GM19455 (cell line): ENCODE measurements at regions not wholly inside any gene's neighbourhood (a gene's known extent, or its start where the extent isn't known, plus 50 kb on each side); places are given as distances from the start of the nearest gene placed in this dataset.

Experiments used
- ATAC-seq: cut with Tn5 transposase; IDR thresholded peaks from one replicate; pipeline ENCODE4 v1.9.1; 2021; ENCODE audit not compliant: unreplicated experiment

DNA sequence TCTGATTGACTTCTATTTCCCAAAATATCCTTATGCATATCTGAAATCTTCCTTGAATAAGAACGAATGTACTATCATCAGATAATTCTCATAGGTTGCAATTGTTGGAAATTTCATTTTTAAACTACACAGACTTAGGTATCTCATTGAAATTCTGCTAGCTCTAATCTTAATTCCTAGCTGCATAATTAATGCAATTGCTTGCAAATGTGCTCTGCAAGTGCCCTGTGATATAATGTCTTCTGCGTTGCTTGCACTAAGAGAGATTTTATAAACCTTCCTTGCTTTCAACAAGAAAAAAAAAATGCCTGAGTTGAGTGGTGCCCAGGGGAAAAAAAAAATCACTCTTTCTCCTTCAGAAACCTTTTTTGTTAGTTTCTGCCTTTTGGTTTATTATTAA lies 354.9 kb downstream of the TFAP2A start:
- ATAC-seq, result no peak

DNA sequence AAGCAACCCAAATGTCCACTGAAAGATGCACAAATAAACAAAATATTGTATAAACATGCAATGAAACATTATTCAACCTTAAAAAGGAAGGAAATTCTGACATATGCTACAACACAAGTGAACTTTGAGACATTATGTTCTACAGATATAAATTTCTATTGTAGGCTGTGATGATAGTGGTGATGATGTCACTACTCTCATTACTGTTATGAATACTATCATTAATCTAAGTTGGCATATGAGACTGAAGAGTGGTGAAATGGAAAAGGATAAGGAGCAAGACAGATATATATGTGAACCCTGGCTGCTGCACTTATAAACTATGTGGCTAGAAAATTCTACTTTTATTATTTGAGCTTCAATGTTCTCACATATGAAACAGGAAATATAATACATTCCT lies 360.2 kb downstream of the TFAP2A start:
- no peak for ATAC-seq

DNA sequence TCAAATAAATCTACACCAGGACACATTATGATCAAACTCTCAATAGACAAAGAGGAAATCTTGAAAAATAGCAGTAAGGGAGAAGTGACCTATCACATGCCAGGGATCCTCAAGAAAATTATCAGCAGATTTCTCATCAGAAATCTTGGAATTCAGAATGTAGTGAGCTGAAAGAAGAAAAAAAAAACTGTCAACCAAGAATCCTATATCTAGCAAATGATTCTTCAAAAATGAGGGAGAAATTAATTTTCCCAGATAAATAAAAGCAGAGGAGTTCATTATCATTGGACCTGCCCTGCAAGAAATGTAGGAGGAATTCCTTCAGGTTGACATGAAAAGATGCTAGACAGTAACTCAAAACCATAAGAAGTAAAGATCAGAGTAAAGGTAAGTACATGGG lies 363.6 kb downstream of the TFAP2A start:
- no peak for ATAC-seq

DNA sequence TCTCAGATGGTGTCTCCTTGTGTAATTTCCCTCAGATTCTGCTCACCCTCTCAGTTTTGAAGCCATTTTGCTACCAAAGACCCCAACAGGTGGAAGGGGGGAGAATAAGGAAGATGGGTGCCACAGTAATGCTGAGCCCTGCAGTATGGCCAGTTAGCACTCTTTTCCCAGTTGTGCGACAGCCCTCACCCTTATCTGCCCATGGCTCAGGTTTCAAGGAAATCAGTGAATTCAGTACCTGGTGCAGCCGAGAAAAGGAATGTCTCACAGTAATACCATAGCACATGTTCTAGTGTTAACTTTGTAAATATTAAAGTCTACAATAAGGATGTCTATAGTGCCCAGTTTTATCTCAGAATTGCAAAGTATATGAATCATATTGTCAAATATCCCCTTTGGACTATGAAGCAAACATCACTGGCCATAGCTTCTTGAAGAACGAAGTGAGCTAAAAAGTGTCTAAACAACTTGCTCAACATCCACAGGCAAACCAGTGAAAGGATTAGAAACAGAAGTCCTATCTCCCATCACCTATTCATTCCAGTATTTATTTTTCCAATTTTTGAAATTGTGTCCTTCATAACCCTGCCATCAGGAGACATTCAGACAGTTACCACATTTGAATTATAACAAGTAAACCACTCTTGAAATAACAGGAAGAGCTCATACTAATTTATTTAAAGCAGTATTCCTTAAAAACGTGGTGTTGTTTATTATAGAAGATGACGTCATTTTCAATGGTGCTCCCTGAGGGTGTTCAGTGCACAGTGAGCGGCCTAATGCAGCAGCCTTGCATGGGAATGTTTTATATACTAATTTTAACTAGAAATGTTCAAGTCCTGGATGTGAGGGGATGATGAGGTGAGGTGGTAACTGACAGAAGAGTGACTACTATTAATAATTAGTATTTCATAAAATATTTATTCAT lies 366.2 kb downstream of the TFAP2A start:
- ATAC-seq, result no peak

DNA sequence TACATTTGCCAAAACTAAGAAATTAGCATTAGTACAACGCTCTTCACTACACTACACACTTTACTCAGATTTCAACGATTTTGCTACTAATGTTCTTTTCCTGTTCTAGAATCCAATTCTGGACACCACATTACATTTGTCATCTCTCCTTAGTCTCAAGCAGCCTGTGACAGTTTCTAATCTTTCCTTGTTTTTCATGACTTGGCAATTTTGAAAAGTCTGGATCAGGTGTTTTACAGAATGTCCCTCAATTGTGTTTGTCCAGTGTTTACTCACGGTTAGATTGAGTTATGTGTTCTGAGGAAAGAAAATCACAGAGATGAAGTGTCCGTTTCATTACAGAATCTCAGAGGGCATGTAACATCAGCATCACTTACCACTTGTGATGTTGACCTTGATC lies 372.6 kb downstream of the TFAP2A start:
- no peak for ATAC-seq

DNA sequence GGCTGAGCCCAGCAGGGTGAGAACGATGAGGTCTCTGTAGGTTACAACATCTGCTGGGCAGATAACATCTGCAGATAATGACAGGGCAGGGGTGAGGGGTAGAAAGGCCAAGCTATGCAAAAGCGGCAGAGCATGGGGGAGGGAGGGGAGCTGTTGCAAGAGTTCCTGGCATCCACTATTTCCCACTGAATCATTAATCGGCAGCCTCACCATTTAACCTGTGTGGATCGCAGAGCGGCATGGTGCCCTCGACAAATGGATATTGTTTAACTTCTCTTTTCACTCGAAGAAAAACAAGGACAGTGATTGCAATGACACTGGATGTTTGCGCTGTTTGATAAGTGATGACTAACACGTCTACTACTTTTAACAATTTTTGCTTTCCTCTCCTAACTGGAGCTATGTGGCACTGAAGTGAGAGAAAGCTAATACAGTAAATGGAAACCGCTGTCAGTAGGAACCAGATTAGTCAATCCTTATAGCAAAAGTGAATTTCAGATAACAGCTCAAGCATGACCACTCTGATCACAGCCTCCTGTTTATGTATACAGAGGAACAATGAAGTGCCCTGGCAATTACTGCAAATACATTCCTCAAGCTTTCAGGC lies 381.5 kb downstream of the TFAP2A start:
- no peak for ATAC-seq

DNA sequence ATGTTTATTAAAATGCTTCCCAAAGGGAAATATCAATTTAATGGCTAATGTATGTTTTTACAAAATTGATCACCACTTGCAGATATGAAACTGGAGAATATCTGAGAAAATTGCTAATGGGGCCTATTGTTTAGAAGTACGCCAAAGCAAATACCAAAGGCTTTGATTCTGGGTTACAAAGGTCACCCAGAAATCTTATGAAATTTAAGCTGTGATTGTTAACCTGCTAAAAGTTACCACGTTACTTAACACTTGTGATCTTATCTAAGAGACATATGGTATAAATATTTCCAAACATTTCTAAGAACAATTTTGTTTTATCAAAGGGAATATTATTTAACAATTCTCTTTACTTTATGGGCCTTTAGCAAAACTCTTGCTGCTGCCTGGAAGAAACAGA lies 383.3 kb downstream of the TFAP2A start:
- ATAC-seq, result no peak

DNA sequence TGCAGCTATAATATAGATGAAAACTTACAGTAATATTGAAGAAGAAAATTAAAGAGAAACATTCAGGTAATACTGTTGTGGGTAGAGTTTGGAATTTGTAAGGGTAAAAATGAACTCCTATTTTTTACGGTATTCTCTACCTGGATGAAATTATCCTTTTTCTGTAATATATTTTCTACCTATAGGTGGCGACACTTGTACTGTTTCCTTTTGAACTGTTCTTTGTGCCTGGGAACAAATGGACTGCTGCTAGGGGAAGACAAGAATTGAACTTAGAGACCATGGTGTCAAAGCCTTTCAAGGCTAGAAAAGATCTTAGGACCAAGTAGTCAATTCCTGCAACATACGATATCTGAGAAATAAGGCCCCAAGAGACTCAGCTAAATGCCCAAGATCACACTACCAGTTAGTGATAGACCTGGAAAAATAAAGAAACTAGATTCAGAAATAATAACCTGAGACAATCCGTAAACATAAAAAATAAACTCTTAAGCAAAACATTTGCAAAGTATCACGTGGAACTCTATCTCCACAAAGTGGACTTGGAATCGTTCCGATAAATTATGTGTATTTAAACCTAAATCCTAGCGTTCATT lies 383.8 kb downstream of the TFAP2A start:
- ATAC-seq, result no peak

DNA sequence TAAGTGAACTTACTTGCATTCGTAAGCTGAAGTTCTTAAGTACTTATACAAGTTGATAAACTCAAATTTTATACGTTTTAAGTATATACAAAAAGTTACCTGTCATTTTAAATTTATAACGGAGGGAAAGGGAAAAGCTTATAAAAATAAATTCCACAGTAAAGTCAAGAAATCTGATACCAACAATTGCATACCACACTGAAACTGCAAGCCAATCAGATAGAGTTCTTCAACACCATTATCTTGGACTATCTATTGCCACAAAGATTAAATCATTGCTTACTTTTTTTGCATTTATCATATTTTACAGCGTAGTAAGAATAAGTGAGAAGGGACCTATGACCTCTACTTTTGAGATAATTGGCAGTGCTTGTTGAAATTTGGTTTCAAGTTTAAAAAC lies 386.7 kb downstream of the TFAP2A start:
- no peak for ATAC-seq

DNA sequence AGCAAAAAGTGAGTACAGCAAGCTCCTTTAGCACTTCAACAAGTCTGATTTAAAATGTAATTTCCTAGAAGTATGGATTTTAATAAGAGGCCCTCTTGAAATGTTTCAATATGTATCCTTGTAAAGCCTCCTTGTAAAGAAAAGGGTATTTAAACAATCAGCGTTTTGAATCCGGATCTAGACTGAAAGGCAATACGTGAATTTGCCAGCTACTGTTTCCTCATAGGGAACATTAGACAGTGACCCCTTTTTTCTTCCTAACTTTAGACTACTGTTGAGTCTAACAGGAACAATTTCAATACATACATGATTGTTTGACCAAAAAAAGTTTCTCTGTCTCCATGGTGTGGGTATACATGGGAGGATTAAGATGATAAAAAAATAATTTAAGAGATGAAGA lies 395.0 kb downstream of the TFAP2A start:
- ATAC-seq, result no peak

DNA sequence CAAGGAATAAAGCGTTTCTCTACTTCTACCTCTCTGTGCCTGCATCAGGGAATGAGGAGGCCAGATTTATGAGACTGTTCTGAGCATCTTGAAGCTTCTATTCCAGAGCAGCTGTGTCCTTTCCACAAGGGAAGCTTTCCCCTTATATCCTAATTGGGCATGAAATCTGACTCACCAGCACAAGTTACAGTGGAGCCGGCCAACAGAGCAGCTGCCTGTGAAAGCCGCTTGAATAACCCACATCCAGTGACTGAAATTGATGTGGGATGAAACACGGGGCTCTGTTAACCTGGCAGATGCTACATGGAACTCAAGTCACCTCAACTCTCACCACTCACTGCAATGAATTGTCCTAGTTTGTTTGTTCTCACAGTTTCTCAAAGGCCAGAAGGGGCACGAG lies 400.3 kb downstream of the TFAP2A start:
- ATAC-seq, result no peak

DNA sequence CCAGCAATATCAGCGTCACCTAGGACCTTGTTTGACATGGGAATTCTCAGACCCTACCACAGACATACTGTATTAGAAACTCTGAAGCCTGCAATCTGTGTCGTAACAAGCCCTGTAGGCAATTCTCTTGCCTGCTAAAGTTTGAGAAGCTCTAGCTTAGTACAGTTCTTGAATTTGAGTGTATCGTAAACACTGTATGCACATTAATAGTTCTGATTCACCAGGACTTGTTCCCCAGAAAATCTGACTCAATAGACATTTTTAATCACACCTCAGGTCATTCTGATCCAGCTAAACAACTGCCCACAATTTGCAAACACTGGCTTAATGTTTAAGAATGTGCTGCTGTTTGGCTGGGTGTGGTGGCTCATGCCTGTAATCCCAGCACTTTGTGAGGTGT lies 414.3 kb downstream of the TFAP2A start:
- ATAC-seq, result no peak

DNA sequence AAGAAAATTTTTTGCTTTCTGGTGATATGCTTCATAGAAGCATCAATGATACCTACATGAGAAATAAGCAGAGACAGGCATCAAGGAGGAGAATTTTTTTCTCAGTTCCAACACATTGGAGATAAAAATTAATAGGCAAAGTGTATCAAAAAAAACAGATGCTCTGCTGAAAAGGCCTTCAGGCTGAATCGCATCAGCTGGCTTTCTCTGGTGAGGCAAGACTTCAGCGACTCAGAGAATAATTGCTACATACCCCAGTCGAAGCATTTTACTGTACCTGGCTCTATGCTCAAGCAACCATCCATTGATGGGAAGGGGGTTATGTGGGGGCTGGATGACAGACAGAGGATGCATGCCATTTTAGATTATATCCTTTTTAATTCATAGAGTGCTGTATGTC lies 415.1 kb downstream of the TFAP2A start:
- ATAC-seq, result no peak

DNA sequence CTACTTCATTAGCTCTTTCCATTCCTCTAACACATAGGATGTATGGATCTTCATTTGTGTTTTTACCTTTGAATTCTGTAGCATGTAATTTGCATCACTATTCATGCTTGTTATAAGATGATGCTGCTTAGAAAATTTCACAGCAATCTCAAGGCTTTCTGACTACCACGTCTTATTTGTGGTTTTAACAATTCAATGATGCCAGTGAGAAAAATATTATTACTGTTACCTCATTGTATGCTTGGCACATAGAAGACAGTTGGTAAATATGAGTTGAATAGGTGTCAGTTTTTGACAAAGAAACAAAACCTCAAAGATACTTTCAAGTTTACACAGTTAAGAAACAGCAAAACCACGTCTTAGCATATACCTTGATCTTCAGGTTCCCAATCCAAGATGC lies 428.6 kb downstream of the TFAP2A start:
- no peak for ATAC-seq

DNA sequence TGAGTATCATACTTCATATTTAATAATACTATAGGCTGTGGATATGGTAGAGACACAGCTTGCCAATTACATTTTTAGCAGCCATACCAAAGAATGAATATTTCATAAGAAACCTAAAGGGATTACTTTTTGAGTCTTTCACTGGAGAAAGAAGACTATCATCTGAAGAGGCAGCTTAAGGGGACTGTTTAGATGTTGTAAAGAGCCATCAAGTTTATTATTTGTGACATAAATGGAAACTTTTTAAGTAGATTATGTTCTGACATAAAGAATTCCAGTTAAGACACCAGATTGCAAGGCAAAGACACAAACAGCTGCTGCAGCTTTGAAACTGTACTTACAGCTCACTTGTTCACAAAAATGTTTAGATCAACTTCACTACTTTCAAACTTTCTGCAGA lies 429.4 kb downstream of the TFAP2A start:
- no peak for ATAC-seq

DNA sequence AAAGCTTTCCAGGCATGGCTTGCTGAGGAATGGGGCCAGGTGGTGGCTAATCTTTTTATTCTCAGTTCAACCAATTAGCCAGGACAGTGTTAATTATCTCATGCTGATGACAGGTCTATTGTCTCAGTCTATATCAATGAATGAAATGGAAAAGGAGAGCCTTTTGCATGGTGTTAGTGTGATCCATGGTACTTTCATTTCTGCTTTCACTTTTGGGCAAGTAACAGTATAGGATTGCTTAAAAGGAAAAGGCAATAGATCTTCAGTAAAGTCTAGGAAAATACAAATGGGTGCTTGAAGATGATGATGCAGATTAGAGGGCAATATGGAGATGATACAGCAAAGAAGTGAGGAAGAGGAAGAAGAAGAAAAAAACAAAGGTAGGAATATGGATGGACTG lies 430.3 kb downstream of the TFAP2A start:
- ATAC-seq, result no peak

DNA sequence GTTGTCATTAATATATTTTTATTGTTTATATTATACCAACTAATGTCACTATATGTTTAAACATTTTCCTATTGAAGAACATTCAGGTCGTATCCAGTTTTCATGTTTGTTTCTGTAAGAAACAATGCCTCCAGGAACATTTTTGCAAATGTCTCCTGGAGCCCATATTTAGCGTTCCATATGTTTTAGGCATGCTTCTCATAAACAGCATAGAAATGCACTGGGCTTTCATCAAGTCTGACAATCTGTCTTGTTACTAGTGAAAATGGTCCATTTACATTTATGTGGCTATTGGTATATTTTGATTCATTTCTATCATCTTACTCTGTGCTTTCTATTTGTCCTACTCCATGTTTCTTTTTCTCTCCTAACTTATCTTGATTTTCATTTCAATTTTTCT lies 431.7 kb downstream of the TFAP2A start:
- no peak for ATAC-seq

DNA sequence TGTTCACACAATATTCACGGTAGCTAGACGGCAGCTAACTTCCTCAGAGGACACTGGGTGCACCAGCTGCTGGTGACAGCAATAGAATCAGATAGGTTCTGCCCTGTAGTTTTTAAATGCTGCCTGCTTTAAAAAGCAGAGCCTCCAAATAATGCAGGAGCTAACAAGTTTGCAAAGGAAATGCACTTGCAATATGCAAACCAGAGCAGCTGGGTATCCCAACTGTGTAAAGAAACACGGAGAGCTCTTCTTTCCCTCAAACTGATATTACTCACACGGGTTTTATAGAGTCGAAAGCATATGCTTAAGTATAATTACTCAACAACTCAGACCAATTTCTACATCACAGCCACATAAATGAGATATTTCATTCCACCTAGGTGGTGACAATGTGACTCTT lies 432.7 kb downstream of the TFAP2A start:
- no peak for ATAC-seq

DNA sequence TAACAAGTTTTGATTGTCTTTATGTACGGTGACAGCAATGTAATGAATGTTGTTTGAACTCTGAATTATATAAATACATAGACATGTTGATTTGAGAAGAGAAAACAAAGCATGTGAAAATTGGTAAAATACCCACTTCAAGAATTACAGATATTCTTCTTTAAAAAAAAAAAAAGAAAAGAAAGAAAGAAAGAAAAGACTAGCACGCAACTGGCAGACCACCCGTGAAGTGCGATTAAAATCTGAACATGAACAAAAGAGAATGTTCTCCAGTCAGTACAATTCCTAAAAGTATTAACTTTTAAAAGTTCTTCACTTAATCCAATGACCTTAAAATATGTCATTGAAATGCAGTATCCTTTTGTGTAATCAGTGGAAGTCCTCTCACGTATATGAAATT lies 434.9 kb downstream of the TFAP2A start:
- no peak for ATAC-seq

DNA sequence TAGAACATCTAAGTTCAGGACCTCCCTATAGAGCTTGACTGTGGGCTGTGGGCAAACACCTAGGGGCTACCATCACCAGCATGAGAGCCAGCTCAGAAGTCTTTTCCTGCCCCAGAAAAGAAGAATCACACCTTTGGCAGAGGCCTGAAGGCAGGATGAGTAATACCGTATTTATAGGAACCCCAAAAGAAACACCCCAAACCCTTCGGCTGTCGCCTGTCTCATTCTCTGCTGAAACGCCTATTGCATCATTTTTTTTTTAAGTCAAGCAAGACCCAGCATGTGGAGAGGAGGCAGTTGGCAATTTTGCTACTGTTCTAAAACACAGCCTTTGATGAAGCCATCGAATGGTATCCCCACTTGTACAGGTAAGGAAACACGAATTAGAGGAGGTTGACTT lies 436.4 kb downstream of the TFAP2A start:
- no peak for ATAC-seq

DNA sequence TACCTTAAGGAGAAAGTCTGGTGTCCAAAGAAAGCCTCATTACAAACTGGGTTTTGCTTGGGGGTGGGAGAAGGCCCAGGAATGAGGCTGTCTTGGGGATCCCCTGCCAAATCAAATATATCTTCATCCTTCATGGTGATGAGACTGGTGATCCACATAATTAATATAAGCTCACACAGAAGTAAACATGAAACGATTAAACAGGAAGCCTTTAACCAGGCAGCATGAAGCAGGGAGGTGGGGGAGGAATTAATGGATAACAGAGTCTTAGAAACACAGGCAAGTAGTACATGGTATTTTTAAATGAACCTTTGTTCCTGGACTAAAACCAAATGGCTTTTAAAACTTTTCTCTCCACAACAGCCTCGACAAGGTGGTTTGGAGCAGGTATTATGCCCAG lies 437.5 kb downstream of the TFAP2A start:
- ATAC-seq, result no peak

DNA sequence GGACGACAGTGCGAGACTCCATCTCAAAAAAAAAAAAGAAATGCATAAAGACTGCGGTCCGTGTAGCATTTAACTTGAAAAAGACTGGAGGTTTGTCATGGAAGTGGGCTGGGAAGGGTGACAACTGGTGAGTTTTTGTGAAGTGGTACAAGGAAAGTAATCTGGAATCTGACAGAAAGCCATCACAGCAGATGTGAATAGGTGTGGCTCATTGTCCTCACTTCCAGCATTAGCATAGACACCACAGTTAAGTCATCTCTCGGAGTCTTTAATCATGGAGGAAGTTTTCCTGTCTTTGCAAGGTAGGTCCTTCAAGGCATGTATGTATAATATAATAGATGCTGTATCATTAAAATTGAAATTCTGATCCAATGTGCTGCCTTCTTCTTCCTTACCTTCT lies 453.2 kb downstream of the TFAP2A start:
- ATAC-seq, result no peak
